AG10803 (cell line): ENCODE measurements at regions not wholly inside any gene's neighbourhood (a gene's known extent, or its start where the extent isn't known, plus 50 kb on each side); places are given as distances from the start of the nearest gene placed in this dataset.

Experiments used
- DNase-seq: peaks from one replicate; pipeline ENCODE4 v3.0.0; 2010; ENCODE audit warnings: low read depth
- H3K4me3 ChIP-seq: 2 replicates; pipeline ENCODE4 v1.5.1; 2011; ENCODE audit warnings: mild to moderate bottlenecking, low read length, control low read depth
- TF ChIP-seq, protein P1 (sequence below): conservative IDR thresholded peaks from 2 replicates; pipeline ENCODE4 v1.5.1; 2011; ENCODE audit warnings: mild to moderate bottlenecking, low read length, control low read depth, inconsistent platforms

DNA sequence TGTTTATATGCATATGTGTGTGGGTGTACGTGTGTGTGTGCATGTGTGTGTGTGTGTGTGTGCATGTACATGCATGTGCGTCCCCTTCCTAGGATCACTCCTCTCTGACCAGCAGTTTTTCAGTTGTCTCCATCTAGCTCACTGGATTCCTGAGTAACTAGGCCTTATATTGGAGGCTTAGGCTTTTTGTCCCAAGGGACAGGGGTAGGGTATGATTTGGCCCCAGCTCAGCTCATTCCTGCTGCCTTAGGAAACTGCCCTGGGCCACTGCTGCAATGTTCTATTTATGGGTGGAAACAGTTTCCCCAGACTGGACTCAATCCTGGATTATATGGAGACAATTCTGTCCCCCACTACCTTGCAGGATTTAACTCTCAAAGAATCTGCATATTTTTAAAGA, 68.8 kb upstream of the SDK1 start:
- H3K4me3 ChIP-seq: no peak overlapping the region
- no peak for DNase-seq
- TF ChIP-seq, protein P1, sequence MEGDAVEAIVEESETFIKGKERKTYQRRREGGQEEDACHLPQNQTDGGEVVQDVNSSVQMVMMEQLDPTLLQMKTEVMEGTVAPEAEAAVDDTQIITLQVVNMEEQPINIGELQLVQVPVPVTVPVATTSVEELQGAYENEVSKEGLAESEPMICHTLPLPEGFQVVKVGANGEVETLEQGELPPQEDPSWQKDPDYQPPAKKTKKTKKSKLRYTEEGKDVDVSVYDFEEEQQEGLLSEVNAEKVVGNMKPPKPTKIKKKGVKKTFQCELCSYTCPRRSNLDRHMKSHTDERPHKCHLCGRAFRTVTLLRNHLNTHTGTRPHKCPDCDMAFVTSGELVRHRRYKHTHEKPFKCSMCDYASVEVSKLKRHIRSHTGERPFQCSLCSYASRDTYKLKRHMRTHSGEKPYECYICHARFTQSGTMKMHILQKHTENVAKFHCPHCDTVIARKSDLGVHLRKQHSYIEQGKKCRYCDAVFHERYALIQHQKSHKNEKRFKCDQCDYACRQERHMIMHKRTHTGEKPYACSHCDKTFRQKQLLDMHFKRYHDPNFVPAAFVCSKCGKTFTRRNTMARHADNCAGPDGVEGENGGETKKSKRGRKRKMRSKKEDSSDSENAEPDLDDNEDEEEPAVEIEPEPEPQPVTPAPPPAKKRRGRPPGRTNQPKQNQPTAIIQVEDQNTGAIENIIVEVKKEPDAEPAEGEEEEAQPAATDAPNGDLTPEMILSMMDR: no peak

DNA sequence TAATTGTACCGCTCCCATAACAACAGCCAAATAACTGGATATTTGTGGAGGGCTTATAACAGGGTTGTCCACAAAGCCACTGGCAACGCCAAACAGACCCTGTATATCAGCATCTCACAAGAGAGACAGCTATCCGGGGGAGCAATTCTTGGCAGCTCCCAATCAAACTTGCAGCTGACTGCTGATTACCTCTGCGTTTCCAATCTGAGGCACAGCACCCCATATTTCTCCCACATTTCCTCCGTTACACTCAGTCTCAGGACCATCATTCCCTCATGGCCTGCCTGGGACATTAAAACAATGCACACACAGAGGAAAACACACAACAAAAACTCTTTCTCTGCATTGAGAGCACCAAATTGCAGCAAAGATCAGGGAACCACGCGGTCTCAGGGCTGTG, 67.8 kb upstream of the SDK1 start:
- TF ChIP-seq, protein P1: no peak
- no peak overlapping the region for H3K4me3 ChIP-seq
- no peak for DNase-seq

DNA sequence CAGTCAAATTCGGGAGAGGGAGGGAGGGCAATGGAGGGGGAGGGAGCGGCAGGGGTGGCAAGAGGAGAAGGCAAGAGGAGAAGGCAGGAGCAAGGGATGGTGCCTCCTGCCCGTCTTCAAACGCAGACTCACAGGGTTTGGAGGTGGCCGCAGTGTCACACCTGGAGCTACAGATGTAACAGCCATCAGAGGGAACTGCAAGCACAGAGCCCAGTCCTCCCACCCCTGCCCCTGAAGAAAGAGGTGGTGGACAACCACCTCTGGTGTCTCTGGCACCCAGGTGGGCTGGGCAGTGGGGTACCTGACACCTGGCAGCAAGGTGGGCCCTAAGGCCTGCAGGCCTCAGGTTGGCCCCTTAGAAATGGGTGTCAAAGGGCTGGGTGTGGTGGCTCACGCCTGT, 67.0 kb upstream of the SDK1 start:
- TF ChIP-seq, protein P1: no peak
- DNase-seq: no peak
- H3K4me3 ChIP-seq: no peak overlapping the region

DNA sequence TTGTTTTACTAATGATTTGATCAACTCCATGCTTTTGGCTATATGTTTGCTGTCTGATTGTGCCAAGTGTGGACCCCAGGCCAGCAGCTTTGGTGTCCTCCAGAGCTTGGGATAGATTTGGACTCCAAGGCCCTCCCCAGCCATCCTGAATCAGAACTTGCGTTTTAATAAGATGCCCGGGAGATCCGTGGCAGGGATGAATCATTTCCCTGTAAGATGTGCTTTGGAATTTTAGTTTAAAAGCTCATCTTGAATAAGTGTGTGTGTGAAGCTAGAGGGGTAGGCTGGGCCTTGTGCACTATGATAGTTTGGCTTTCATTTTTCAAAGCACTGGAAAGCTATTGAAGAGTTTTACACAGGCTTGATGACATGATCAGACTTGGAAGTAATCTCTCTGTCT, 66.2 kb upstream of the SDK1 start:
- no peak overlapping the region for H3K4me3 ChIP-seq
- TF ChIP-seq, protein P1: no peak
- DNase-seq: no peak

DNA sequence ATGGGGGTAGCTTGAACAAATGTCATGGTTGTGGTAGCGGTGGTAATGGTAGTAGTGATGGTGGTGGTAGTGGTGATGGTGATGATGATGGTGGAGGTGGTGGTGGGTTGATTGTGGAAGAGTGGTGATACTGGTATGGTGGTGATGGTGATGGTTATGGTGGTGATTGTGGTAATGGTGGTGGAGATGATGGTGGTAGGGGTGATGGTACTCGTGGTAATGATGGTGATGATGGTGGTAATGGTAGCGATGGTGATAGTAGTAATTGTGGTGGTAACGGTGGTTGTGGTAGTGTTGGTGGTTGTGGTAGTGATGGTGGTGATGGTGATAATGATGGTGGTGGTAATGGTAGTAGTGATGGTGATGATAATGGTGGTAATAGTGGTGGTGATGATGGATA, 65.7 kb upstream of the SDK1 start:
- TF ChIP-seq, protein P1: no peak
- no peak for DNase-seq
- no peak overlapping the region for H3K4me3 ChIP-seq

DNA sequence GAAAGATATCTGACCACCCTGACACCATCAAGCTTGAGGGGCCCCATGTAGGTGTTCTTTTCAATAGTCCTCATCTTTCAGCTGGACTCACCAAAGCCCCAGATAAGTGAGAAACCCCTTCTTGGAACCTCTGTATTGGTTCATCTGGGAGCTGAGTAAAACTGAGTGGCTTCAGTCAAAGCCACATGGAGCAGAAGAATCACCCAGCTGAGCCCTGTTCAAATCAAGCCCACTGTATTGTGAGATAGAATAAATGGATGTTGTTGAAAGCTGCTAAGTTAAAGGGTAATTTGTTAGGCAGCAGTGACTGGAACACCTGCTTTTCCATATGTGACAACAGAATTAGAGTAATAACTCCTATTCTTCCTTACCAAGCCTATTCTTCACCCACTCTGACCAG, 64.8 kb upstream of the SDK1 start:
- DNase-seq: no peak
- no peak overlapping the region for H3K4me3 ChIP-seq
- TF ChIP-seq, protein P1: no peak

DNA sequence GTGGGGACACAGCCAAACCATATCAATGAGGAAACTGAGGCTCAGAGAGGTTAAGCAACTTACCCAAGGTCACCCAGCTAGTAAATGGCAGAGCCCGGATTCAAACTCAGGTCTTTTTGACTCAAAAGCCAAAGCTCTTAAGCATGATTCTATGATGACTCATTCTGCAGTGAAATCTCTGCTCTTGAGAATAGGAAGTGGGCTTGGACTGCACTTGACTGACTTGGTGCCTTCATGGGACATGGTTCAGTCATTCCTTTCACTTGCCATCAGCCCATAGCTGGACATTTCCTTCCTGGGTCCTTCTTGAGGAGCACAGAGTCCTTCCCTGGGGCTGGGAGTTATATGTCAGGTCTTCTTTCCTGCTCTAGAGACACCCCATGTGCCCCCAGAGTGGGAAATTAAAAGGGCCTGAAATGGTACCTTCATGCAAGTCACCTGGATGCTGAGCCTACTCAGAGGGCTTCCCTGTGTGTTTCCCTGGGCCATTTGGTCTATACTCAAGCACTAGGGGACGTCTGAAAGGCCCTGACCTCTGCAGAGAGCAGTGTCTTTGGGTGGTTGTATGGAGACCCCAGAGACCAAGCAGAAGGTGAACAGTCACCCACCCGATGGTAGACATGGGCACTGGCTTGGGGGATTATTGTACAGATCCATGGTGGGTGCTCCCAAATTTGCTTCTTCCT, 62.4 kb upstream of the SDK1 start:
- no peak for DNase-seq
- H3K4me3 ChIP-seq: no peak overlapping the region
- TF ChIP-seq, protein P1: no peak
